SU-DHL-6 (cell line): ENCODE measurements at regions not wholly inside any gene's neighbourhood (a gene's known extent, or its start where the extent isn't known, plus 50 kb on each side); places are given as distances from the start of the nearest gene placed in this dataset.

Source experiments
- H2AFZ ChIP-seq: fragments of 200-600 bp; sonication (generic); 2 replicates; pipeline ENCODE4 v1.6.1; 2014; ENCODE audit warnings: low read depth, mild to moderate bottlenecking, moderate library complexity, mixed read lengths, antibody characterized with exemption, low read length; ENCODE audit not compliant: severe bottlenecking
- H3F3A ChIP-seq: fragments of 200-600 bp; shearing (Covaris generic); 2 replicates; pipeline ENCODE4 v1.6.0; 2016; ENCODE audit warnings: antibody characterized with exemption, mild to moderate bottlenecking; ENCODE audit not compliant: insufficient read depth
- H3K27ac ChIP-seq: fragments of 200-600 bp; sonication (generic); 2 replicates; pipeline ENCODE4 v1.5.1; 2016; ENCODE audit warnings: low read depth, mild to moderate bottlenecking, low read length, moderate library complexity, mixed read lengths
- H3K27me3 ChIP-seq: fragments of 200-600 bp; sonication (generic), shearing (Covaris generic); 2 replicates; pipeline ENCODE4 v1.6.0; 2014; ENCODE audit warnings: mild to moderate bottlenecking, low read length
- H3K36me3 ChIP-seq: fragments of 200-600 bp; sonication (generic); 2 replicates; pipeline ENCODE4 v1.6.1; 2014; ENCODE audit warnings: mild to moderate bottlenecking, low read length, mixed read lengths
- H3K4me2 ChIP-seq: fragments of 300-600, 200-600 bp; shearing (Covaris generic), sonication (generic); 2 replicates; pipeline ENCODE4 v1.6.0; 2014; ENCODE audit warnings: low read length, low read depth, mild to moderate bottlenecking; ENCODE audit not compliant: poor library complexity, severe bottlenecking
- H3K4me3 ChIP-seq: fragments of 200-600 bp; sonication (generic); 2 replicates; pipeline ENCODE4 v1.5.1; 2014; ENCODE audit warnings: antibody characterized with exemption, low read length, mild to moderate bottlenecking, mixed read lengths; ENCODE audit not compliant: insufficient read depth, poor library complexity, severe bottlenecking
- H3K79me2 ChIP-seq: fragments of 200-600 bp; sonication (generic); 2 replicates; pipeline ENCODE4 v1.6.1; 2014; ENCODE audit warnings: mild to moderate bottlenecking, low read length, moderate library complexity; ENCODE audit not compliant: insufficient read depth
- H3K9ac ChIP-seq: fragments of 200-600 bp; sonication (generic); 2 replicates; pipeline ENCODE4 v1.7.0; 2014; ENCODE audit warnings: mild to moderate bottlenecking, low read length
- H3K9me2 ChIP-seq: fragments of 200-600 bp; sonication (generic); replicated peaks from 2 replicates; pipeline ENCODE4 v1.6.1; 2014; ENCODE audit warnings: low read length; ENCODE audit not compliant: insufficient read depth
- H3K9me3 ChIP-seq: fragments of 200-600 bp; sonication (generic); 2 replicates; pipeline ENCODE4 v1.6.1; 2014; ENCODE audit warnings: low read length, mixed read lengths; ENCODE audit not compliant: insufficient read depth
- H4K20me1 ChIP-seq: fragments of 200-600 bp; sonication (generic); 2 replicates; pipeline ENCODE4 v1.6.1; 2014; ENCODE audit warnings: low read depth, mild to moderate bottlenecking, antibody characterized with exemption, low read length, moderate library complexity, mixed read lengths
- CTCF ChIP-seq: fragments of 200-600 bp; sonication (generic); IDR thresholded peaks from one replicate; pipeline ENCODE4 v1.5.1; 2017; ENCODE audit warnings: antibody characterized with exemption, mild to moderate bottlenecking, low read length, moderate library complexity; ENCODE audit not compliant: insufficient read depth, poor library complexity, severe bottlenecking
- EZH2phosphoT487 ChIP-seq: fragments of 200-600 bp; sonication (generic), shearing (Covaris generic); conservative IDR thresholded peaks from 2 replicates; pipeline ENCODE4 v1.6.1; 2018; ENCODE audit warnings: mild to moderate bottlenecking, antibody characterized with exemption, low read length, moderate library complexity, mixed read lengths

GRCh38 chr10:131017566-131018285 lies 293.8 kb downstream of the TCERG1L start:
- no peak for TF ChIP-seq EZH2phosphoT487
- no peak for TF ChIP-seq CTCF
- Histone ChIP-seq H3K79me2 (no peaks in the 10 kb centered on the region), H4K20me1 (no peaks in the 10 kb centered on the region), H3K27me3 (no peaks in the 10 kb centered on the region), H3K9ac (no peak overlapping the region), H3K36me3 (no peaks in the 10 kb centered on the region), H3K4me3 (no peak overlapping the region), H2AFZ (no peak overlapping the region), H3F3A (no peaks in the 10 kb centered on the region), H3K27ac (no peak overlapping the region), H3K4me2 (no peak overlapping the region), H3K9me2 (no peaks in the 10 kb centered on the region), H3K9me3 (no peaks in the 10 kb centered on the region)

- Histone ChIP-seq H3K79me2 (no peaks in the 10 kb centered on the region), H3K27me3 (no peaks in the 10 kb centered on the region), H3K9ac (no peak overlapping the region), H2AFZ (no peak overlapping the region), H3K4me2 (no peak overlapping the region), H3K9me2 (no peaks in the 10 kb centered on the region), H4K20me1 (no peaks in the 10 kb centered on the region), H3K36me3 (no peaks in the 10 kb centered on the region), H3K27ac (no peak overlapping the region), H3K9me3 (no peaks in the 10 kb centered on the region), H3K4me3 (no peak overlapping the region), H3F3A (no peaks in the 10 kb centered on the region)
- TF ChIP-seq CTCF (no peak), EZH2phosphoT487 (no peak)
Observed at GRCh38 chr10:131018886-131019500, 292.5 kb downstream of the TCERG1L start.

GRCh38 chr10:131019696-131020095 lies 291.8 kb downstream of the TCERG1L start:
- Histone ChIP-seq H2AFZ (no peak overlapping the region), H3K79me2 (no peaks in the 10 kb centered on the region), H3K27me3 (no peaks in the 10 kb centered on the region), H4K20me1 (no peaks in the 10 kb centered on the region), H3K9me2 (no peaks in the 10 kb centered on the region), H3K27ac (no peak overlapping the region), H3K4me2 (no peak overlapping the region), H3K36me3 (no peaks in the 10 kb centered on the region), H3K9me3 (no peaks in the 10 kb centered on the region), H3K4me3 (no peak overlapping the region), H3K9ac (no peak overlapping the region), H3F3A (no peaks in the 10 kb centered on the region)
- TF ChIP-seq EZH2phosphoT487 (no peak), CTCF (no peak)
